GM23338 (cell line): ENCODE measurements at regions not wholly inside any gene's neighbourhood (a gene's known extent, or its start where the extent isn't known, plus 50 kb on each side); places are given as distances from the start of the nearest gene placed in this dataset.

Experiments used
- CREB1 ChIP-seq: fragments of 250-450 bp; sonication (Bioruptor Pico); IDR thresholded peaks from 2 replicates; pipeline ENCODE4 v1.5.0; 2020; ENCODE audit warnings: low read depth, mild to moderate bottlenecking, moderate library complexity
- EZH2 ChIP-seq: fragments of 200-600 bp; sonication (generic); IDR thresholded peaks from one replicate; pipeline ENCODE4 v1.8.0; 2017; ENCODE audit warnings: antibody characterized with exemption, mild to moderate bottlenecking, low read depth; ENCODE audit not compliant: unreplicated experiment
- JUNB ChIP-seq: IDR thresholded peaks from one replicate; pipeline ENCODE4 v1.6.1; 2016; ENCODE audit warnings: antibody characterized with exemption; ENCODE audit not compliant: unreplicated experiment
- NANOG ChIP-seq: IDR thresholded peaks from 2 replicates; pipeline ENCODE4 v1.6.1; 2016; ENCODE audit warnings: antibody characterized with exemption, borderline replicate concordance
- POLR2AphosphoS5 ChIP-seq: IDR thresholded peaks from 2 replicates; pipeline ENCODE4 v1.6.1; 2016; ENCODE audit warnings: antibody characterized with exemption, low read depth
- ZNF331 ChIP-seq: fragments of 250-450 bp; sonication (Bioruptor Pico); IDR thresholded peaks from 2 replicates; pipeline ENCODE4 v1.5.0; 2020; ENCODE audit warnings: low read depth, mild to moderate bottlenecking, moderate library complexity
- TF ChIP-seq, protein P1 (sequence below): fragments of 250-450 bp; sonication (Bioruptor Pico); IDR thresholded peaks from 2 replicates; pipeline ENCODE4 v1.5.0; 2020; ENCODE audit warnings: mild to moderate bottlenecking, moderate library complexity
- TF ChIP-seq, protein P2 (sequence below): IDR thresholded peaks from one replicate; pipeline ENCODE4 v1.6.1; 2018; ENCODE audit warnings: antibody characterized with exemption; ENCODE audit not compliant: unreplicated experiment

DNA sequence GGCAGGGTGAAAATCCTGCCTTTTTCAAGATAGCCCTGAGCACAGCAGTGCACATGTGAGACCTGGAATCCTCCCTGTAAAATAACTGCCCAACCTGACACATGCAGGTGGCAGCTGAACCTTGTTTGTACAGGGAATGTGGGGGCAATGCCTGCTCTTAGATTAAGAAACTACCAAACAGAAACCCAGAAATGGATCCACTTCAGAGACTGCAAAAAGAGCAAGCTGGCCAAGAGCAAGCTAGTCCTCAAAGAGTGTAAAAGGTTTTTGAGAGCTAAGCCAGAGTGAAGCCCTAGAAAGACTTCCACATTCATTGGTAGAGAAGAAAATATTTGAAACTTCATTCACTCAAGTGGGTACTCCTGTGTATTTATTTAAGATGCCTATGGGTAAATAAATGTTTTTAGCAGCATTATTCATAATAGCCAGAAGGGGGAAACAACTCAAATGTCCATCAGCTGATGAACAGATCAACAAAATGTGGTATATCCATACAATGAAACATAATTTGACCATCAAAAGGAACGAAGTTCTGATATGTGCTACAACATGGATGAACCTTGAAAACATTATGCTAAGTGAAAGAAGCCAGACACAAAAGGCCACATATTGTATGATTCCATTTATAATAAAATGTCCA is 96.0 kb upstream of the TSC22D2 start (continued):
- TF ChIP-seq, protein P1, sequence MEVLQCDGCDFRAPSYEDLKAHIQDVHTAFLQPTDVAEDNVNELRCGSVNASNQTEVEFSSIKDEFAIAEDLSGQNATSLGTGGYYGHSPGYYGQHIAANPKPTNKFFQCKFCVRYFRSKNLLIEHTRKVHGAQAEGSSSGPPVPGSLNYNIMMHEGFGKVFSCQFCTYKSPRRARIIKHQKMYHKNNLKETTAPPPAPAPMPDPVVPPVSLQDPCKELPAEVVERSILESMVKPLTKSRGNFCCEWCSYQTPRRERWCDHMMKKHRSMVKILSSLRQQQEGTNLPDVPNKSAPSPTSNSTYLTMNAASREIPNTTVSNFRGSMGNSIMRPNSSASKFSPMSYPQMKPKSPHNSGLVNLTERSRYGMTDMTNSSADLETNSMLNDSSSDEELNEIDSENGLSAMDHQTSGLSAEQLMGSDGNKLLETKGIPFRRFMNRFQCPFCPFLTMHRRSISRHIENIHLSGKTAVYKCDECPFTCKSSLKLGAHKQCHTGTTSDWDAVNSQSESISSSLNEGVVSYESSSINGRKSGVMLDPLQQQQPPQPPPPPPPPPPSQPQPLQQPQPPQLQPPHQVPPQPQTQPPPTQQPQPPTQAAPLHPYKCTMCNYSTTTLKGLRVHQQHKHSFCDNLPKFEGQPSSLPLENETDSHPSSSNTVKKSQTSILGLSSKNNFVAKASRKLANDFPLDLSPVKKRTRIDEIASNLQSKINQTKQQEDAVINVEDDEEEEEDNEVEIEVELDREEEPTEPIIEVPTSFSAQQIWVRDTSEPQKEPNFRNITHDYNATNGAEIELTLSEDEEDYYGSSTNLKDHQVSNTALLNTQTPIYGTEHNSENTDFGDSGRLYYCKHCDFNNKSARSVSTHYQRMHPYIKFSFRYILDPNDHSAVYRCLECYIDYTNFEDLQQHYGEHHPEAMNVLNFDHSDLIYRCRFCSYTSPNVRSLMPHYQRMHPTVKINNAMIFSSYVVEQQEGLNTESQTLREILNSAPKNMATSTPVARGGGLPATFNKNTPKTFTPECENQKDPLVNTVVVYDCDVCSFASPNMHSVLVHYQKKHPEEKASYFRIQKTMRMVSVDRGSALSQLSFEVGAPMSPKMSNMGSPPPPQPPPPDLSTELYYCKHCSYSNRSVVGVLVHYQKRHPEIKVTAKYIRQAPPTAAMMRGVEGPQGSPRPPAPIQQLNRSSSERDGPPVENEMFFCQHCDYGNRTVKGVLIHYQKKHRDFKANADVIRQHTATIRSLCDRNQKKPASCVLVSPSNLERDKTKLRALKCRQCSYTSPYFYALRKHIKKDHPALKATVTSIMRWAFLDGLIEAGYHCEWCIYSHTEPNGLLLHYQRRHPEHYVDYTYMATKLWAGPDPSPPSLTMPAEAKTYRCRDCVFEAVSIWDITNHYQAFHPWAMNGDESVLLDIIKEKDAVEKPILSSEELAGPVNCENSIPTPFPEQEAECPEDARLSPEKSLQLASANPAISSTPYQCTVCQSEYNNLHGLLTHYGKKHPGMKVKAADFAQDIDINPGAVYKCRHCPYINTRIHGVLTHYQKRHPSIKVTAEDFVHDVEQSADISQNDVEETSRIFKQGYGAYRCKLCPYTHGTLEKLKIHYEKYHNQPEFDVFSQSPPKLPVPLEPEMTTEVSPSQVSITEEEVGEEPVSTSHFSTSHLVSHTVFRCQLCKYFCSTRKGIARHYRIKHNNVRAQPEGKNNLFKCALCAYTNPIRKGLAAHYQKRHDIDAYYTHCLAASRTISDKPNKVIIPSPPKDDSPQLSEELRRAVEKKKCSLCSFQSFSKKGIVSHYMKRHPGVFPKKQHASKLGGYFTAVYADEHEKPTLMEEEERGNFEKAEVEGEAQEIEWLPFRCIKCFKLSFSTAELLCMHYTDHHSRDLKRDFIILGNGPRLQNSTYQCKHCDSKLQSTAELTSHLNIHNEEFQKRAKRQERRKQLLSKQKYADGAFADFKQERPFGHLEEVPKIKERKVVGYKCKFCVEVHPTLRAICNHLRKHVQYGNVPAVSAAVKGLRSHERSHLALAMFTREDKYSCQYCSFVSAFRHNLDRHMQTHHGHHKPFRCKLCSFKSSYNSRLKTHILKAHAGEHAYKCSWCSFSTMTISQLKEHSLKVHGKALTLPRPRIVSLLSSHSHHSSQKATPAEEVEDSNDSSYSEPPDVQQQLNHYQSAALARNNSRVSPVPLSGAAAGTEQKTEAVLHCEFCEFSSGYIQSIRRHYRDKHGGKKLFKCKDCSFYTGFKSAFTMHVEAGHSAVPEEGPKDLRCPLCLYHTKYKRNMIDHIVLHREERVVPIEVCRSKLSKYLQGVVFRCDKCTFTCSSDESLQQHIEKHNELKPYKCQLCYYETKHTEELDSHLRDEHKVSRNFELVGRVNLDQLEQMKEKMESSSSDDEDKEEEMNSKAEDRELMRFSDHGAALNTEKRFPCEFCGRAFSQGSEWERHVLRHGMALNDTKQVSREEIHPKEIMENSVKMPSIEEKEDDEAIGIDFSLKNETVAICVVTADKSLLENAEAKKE (CRISPR knock-in tag), result no peak
- TF ChIP-seq ZNF331 (CRISPR knock-in tag) (no peak), CREB1 (CRISPR knock-in tag) (no peak), JUNB (no peak), POLR2AphosphoS5 (no peak), EZH2 (no peak), NANOG (no peak)
- TF ChIP-seq, protein P2, sequence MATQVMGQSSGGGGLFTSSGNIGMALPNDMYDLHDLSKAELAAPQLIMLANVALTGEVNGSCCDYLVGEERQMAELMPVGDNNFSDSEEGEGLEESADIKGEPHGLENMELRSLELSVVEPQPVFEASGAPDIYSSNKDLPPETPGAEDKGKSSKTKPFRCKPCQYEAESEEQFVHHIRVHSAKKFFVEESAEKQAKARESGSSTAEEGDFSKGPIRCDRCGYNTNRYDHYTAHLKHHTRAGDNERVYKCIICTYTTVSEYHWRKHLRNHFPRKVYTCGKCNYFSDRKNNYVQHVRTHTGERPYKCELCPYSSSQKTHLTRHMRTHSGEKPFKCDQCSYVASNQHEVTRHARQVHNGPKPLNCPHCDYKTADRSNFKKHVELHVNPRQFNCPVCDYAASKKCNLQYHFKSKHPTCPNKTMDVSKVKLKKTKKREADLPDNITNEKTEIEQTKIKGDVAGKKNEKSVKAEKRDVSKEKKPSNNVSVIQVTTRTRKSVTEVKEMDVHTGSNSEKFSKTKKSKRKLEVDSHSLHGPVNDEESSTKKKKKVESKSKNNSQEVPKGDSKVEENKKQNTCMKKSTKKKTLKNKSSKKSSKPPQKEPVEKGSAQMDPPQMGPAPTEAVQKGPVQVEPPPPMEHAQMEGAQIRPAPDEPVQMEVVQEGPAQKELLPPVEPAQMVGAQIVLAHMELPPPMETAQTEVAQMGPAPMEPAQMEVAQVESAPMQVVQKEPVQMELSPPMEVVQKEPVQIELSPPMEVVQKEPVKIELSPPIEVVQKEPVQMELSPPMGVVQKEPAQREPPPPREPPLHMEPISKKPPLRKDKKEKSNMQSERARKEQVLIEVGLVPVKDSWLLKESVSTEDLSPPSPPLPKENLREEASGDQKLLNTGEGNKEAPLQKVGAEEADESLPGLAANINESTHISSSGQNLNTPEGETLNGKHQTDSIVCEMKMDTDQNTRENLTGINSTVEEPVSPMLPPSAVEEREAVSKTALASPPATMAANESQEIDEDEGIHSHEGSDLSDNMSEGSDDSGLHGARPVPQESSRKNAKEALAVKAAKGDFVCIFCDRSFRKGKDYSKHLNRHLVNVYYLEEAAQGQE, result no peak
